Astrocyte of the spinal cord (primary cell): ENCODE measurements at regions not wholly inside any gene's neighbourhood (a gene's known extent, or its start where the extent isn't known, plus 50 kb on each side); places are given as distances from the start of the nearest gene placed in this dataset.

ENCODE experiments used
- DNase-seq: peaks from one replicate; pipeline ENCODE4 v3.0.0; 2011; ENCODE audit warnings: low read depth, low spot score
- H3K4me3 ChIP-seq: 2 replicates; pipeline ENCODE4 v1.5.1; 2011; ENCODE audit warnings: low read depth, mild to moderate bottlenecking, low read length, moderate library complexity
- in situ Hi-C: cut with HindIII; loops from 2 replicates; pipeline ENCODE4 v1.10.0; 2017; ENCODE audit warnings: low sequenced_read_pairs
- TF ChIP-seq, protein P1 (sequence below): IDR thresholded peaks from 2 replicates; pipeline ENCODE4 v1.5.1; 2012; ENCODE audit warnings: low read depth, mild to moderate bottlenecking, low read length, inconsistent platforms

DNA sequence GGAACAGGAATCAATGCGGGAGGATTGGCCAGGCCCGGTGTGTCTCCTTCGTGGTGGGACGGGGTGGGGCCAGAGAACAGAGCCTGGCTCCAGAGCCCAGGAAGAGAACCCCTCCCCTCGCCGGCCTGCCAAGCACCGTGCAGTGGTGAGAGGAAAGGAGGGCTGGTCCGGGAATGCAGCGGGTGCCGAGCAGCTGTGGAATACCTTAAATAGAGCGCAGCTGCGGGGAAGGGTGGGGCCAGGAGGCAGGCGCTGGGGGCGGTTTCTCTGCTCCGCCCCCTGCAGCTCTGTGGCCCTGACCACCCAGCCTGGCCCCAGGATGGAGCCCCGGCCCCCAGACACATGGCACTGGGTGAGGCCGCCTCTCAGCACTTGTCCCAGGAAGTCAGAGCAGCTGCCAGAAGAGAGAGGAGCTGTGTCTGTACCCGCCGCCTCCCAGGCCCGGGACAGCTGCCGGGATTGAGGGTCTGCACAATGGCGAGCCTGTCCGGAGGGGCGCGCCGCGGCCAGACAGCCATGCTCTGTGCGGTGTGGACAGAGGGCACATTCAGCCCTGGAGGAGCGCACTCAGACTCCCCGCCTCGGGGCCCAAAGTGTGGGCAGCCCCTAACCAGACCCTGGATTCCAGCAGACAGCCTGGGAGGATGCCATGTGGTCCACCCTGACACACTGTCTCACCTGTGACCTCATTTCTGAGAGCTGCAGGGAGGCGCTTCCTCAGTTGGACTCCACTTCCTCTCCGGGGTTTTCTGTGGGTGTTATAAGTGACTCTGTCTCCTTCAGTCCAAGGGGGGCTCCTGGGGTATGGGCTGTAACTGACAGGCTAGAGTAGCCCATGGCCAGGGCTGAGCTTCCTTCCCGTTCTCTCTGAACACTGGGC, 268.8 kb downstream of the SEC14L1 start:
- TF ChIP-seq, protein P1, sequence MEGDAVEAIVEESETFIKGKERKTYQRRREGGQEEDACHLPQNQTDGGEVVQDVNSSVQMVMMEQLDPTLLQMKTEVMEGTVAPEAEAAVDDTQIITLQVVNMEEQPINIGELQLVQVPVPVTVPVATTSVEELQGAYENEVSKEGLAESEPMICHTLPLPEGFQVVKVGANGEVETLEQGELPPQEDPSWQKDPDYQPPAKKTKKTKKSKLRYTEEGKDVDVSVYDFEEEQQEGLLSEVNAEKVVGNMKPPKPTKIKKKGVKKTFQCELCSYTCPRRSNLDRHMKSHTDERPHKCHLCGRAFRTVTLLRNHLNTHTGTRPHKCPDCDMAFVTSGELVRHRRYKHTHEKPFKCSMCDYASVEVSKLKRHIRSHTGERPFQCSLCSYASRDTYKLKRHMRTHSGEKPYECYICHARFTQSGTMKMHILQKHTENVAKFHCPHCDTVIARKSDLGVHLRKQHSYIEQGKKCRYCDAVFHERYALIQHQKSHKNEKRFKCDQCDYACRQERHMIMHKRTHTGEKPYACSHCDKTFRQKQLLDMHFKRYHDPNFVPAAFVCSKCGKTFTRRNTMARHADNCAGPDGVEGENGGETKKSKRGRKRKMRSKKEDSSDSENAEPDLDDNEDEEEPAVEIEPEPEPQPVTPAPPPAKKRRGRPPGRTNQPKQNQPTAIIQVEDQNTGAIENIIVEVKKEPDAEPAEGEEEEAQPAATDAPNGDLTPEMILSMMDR = no peak
- in situ Hi-C loops = no loop called here
- peak; percentile 77 for DNase-seq
- no peak overlapping the region for H3K4me3 ChIP-seq

- DNase-seq = no peak
- TF ChIP-seq, protein P1 = no peak
- in situ Hi-C loops = no loop called here
- no peak overlapping the region for H3K4me3 ChIP-seq
These were observed 269.7 kb downstream of the SEC14L1 start for GRCh38 chr17:77410470-77410869.

- no peak for DNase-seq
- no peak overlapping the region for H3K4me3 ChIP-seq
- TF ChIP-seq, protein P1 = no peak
- in situ Hi-C loops = no loop called here
These were observed 274.1 kb downstream of the SEC14L1 start for GRCh38 chr17:77414811-77415400.

DNA sequence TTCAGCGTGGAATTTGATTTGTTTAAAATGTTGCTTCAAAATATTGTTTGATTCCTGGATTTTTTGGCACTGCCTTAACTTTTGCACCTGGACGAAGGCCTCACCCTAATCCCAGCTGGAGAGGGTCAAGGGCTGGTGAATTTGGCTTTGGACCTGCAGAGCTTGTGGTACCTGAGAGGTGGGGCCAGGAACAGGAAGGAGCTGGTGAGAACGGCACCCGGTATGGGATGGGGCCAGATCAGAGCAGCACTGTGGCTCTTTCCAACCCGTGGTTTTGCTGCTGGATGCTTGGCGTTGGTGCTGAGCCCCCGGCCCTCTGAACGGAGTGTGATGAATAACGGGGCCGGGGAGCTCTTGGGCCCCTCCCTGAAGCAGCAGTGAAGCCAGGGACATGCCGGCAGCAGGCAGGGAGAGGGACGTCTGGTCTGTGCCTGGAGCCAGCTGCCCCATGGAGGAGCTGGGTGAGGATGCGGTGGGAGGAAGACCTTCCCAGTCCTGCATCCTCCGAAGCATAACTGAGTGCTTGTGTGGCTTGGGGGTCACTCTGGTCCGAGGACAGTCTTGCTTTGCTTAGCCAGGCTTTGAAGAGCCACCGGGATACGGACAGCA, 275.4 kb downstream of the SEC14L1 start:
- H3K4me3 ChIP-seq = no peak overlapping the region
- no peak for DNase-seq
- in situ Hi-C loops = no loop called here
- TF ChIP-seq, protein P1 = no peak

GRCh38 chr17:77417575-77417974, 276.8 kb downstream of the SEC14L1 start:
- no peak for DNase-seq
- in situ Hi-C loops = no loop called here
- no peak overlapping the region for H3K4me3 ChIP-seq
- TF ChIP-seq, protein P1 = no peak

DNA sequence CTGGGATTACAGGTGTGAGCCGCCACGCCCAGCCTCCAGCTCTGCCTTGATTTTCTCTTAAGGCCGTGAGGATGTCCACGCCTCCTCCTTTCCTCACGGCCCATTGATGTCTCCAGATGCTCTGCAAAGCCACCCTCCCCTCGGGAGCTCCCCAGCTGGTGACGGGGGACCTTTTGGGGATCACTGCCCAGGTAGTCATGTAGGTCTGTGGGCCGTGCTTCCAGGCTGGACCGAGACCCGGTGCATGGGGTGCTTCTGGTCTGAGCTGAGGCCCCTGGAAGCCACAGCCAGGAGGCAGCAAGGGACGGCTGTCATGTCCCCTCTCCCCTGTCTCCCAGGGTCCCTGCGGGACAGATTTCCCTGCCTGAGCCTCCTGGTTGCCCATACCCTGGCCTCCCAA, 277.8 kb downstream of the SEC14L1 start:
- in situ Hi-C loops = no loop called here
- no peak overlapping the region for H3K4me3 ChIP-seq
- no peak for DNase-seq
- TF ChIP-seq, protein P1 = no peak
